ENCODE measurements at regions not wholly inside any gene's neighbourhood (a gene's known extent, or its start where the extent isn't known, plus 50 kb on each side); places are given as distances from the start of the nearest gene placed in this dataset.

GRCh38 chr3:166471074-166471767 is 634.0 kb upstream of the BCHE start:
- WGBS, 2 donors: 65 to 69% methylated on average over 4 of the region's 4 CpGs
- Histone ChIP-seq H3K4me3 (no peak overlapping the region), H3K9me3 (no peaks in the 10 kb centered on the region), H3K36me3 (replicated peaks in 1 of 2; ENCODE audit: insufficient read depth in 1 of 2, low read depth in 2 of 2) (no peaks in the 10 kb centered on the region), H3K27me3 (no peaks in the 10 kb centered on the region), H3K4me1 (no peaks in the 10 kb centered on the region), H3K27ac (peak overlapping the region in 1 of 4 donors; percentile 8)
- no peak for TF ChIP-seq POLR2A (IDR thresholded peaks at IDR 0.05)
- TF ChIP-seq CTCF (IDR thresholded peaks at IDR 0.05): no peak
- DNase-seq (no peak), ATAC-seq (peak; percentile 56)
- intact Hi-C loops (cut with DNase I): no loop called here

- H3K9me3 ChIP-seq: no peaks in the 10 kb centered on the region
- WGBS, 2 donors: 83 to 91% methylated on average over 2 of the region's 2 CpGs
- H3K4me1 ChIP-seq: peaks cover 12% of the 10 kb centered on the region
- TF ChIP-seq POLR2A (IDR thresholded peaks at IDR 0.05): no peak
- TF ChIP-seq CTCF (IDR thresholded peaks at IDR 0.05): no peak
- no peak for DNase-seq
- ATAC-seq: no peak
- no peak overlapping the region for H3K4me3 ChIP-seq
- no peaks in the 10 kb centered on the region for H3K36me3 ChIP-seq (replicated peaks in 1 of 2; ENCODE audit: insufficient read depth in 1 of 2, low read depth in 2 of 2)
- intact Hi-C loops (cut with DNase I): no loop called here
- H3K27me3 ChIP-seq: no peaks in the 10 kb centered on the region
- no peak overlapping the region for H3K27ac ChIP-seq
Observed at GRCh38 chr3:166462891-166463470, 625.8 kb upstream of the BCHE start.

- 74 to 82% methylated on average over 2 of the region's 2 CpGs for WGBS, 2 donors
- Histone ChIP-seq H3K4me3 (no peak overlapping the region), H3K4me1 (peaks cover 12% of the 10 kb centered on the region), H3K27ac (no peak overlapping the region), H3K27me3 (no peaks in the 10 kb centered on the region), H3K36me3 (replicated peaks in 1 of 2; ENCODE audit: insufficient read depth in 1 of 2, low read depth in 2 of 2) (no peaks in the 10 kb centered on the region), H3K9me3 (no peaks in the 10 kb centered on the region)
- no peak for ATAC-seq
- TF ChIP-seq CTCF (IDR thresholded peaks at IDR 0.05): no peak
- TF ChIP-seq POLR2A (IDR thresholded peaks at IDR 0.05): no peak
- intact Hi-C loops (cut with DNase I): no loop called here
- DNase-seq: no peak
Observed at GRCh38 chr3:166461626-166462025, 624.4 kb upstream of the BCHE start.

GRCh38 chr3:166457382-166457781 is 620.2 kb upstream of the BCHE start:
- 87 to 90% methylated on average over 3 of the region's 3 CpGs for WGBS, 2 donors
- intact Hi-C loops (cut with DNase I): no loop called here
- H3K4me3 ChIP-seq: no peak overlapping the region
- peaks cover 4% of the 10 kb centered on the region for H3K4me1 ChIP-seq
- DNase-seq (no peak), ATAC-seq (no peak)
- H3K36me3 ChIP-seq (replicated peaks in 1 of 2; ENCODE audit: insufficient read depth in 1 of 2, low read depth in 2 of 2): no peaks in the 10 kb centered on the region
- no peak overlapping the region for H3K27ac ChIP-seq
- no peak for TF ChIP-seq CTCF (IDR thresholded peaks at IDR 0.05)
- no peak for TF ChIP-seq POLR2A (IDR thresholded peaks at IDR 0.05)
- no peaks in the 10 kb centered on the region for H3K9me3 ChIP-seq
- H3K27me3 ChIP-seq: no peaks in the 10 kb centered on the region

- H3K36me3 ChIP-seq (replicated peaks in 1 of 2; ENCODE audit: insufficient read depth in 1 of 2, low read depth in 2 of 2): no peaks in the 10 kb centered on the region
- ATAC-seq (no peak), DNase-seq (no peak)
- H3K9me3 ChIP-seq: no peaks in the 10 kb centered on the region
- no peak overlapping the region for H3K4me3 ChIP-seq
- H3K27ac ChIP-seq: no peak overlapping the region
- no peak for TF ChIP-seq POLR2A (IDR thresholded peaks at IDR 0.05)
- TF ChIP-seq CTCF (IDR thresholded peaks at IDR 0.05): no peak
- H3K27me3 ChIP-seq: no peaks in the 10 kb centered on the region
- 53 to 64% methylated on average over 3 of the region's 3 CpGs for WGBS, 2 donors
- H3K4me1 ChIP-seq: no peaks in the 10 kb centered on the region
- intact Hi-C loops (cut with DNase I): no loop called here
Observed at GRCh38 chr3:166456286-166456685, 619.1 kb upstream of the BCHE start.

Data from body of pancreas (tissue), 4 donors.